Mesendoderm (in vitro differentiated cells): ENCODE measurements at regions not wholly inside any gene's neighbourhood (a gene's known extent, or its start where the extent isn't known, plus 50 kb on each side); places are given as distances from the start of the nearest gene placed in this dataset.

Source experiments
- DNase-seq: peaks from one replicate; pipeline ENCODE4 v3.0.0; 2013
- H2AK5ac ChIP-seq: 2 replicates; pipeline ENCODE4 v1.6.1; 2013; ENCODE audit warnings: low read length, inconsistent platforms
- H2BK120ac ChIP-seq: 2 replicates; pipeline ENCODE4 v1.6.1; 2013; ENCODE audit warnings: low read depth, mild to moderate bottlenecking, low read length, moderate library complexity, mixed read lengths
- H2BK15ac ChIP-seq: replicated peaks from 2 replicates; pipeline ENCODE4 v1.6.1; 2013; ENCODE audit warnings: low read depth, mild to moderate bottlenecking, moderate library complexity
- H2BK5ac ChIP-seq: 2 replicates; pipeline ENCODE4 v1.6.1; 2013; ENCODE audit warnings: low read length, inconsistent platforms
- H3K18ac ChIP-seq: 2 replicates; pipeline ENCODE4 v1.6.1; 2013; ENCODE audit warnings: mild to moderate bottlenecking, low read length, mixed read lengths
- H3K23ac ChIP-seq: one replicate; pipeline ENCODE4 v1.6.1; 2013; ENCODE audit warnings: low read length
- H3K27ac ChIP-seq: 2 replicates; pipeline ENCODE4 v1.5.1; 2013; ENCODE audit warnings: low read depth, mild to moderate bottlenecking, inconsistent platforms, low read length, moderate library complexity
- H3K27me3 ChIP-seq: 2 replicates; pipeline ENCODE4 v1.6.1; 2013; ENCODE audit warnings: low read length, control low read depth, mild to moderate bottlenecking, inconsistent platforms; ENCODE audit not compliant: insufficient read depth, poor library complexity
- H3K36me3 ChIP-seq: 2 replicates; pipeline ENCODE4 v1.6.1; 2013; ENCODE audit warnings: low read length, inconsistent platforms; ENCODE audit not compliant: control insufficient read depth, insufficient read depth
- H3K4ac ChIP-seq: one replicate; pipeline ENCODE4 v1.6.1; 2013; ENCODE audit warnings: low read depth, mild to moderate bottlenecking, low read length, moderate library complexity
- H3K4me1 ChIP-seq: 2 replicates; pipeline ENCODE4 v1.6.1; 2013; ENCODE audit warnings: low read depth, low read length, inconsistent platforms; ENCODE audit not compliant: control insufficient read depth
- H3K4me2 ChIP-seq: 2 replicates; pipeline ENCODE4 v1.6.1; 2013; ENCODE audit warnings: low read length
- H3K4me3 ChIP-seq: 2 replicates; pipeline ENCODE4 v1.5.1; 2013; ENCODE audit warnings: mild to moderate bottlenecking, low read length
- H3K56ac ChIP-seq: one replicate; pipeline ENCODE4 v1.6.1; 2013; ENCODE audit warnings: low read length
- H3K79me1 ChIP-seq: 2 replicates; pipeline ENCODE4 v1.6.1; 2013; ENCODE audit warnings: low read length, inconsistent platforms
- H3K79me2 ChIP-seq: 2 replicates; pipeline ENCODE4 v1.6.1; 2013; ENCODE audit warnings: mild to moderate bottlenecking, low read length; ENCODE audit not compliant: control insufficient read depth, insufficient read depth
- H3K9ac ChIP-seq: 2 replicates; pipeline ENCODE4 v1.6.1; 2013; ENCODE audit warnings: low read length, inconsistent platforms
- H4K5ac ChIP-seq: one replicate; pipeline ENCODE4 v1.6.1; 2013; ENCODE audit warnings: low read length
- H4K8ac ChIP-seq: one replicate; pipeline ENCODE4 v1.6.1; 2013; ENCODE audit warnings: low read depth, mild to moderate bottlenecking, control low read depth, low read length, moderate library complexity
- WGBS: extraction: QIAGEN DNeasy Blood & Tissue Kit; methylation state at CpG from one replicate; pipeline ENCODE4 v1.1.7; 2013; ENCODE audit warnings: low lambda C conversion rate, missing lambda C conversion rate; ENCODE audit not compliant: insufficient coverage; ENCODE audit errors: extremely low coverage; 5-methylcytosine and 5-hydroxymethylcytosine counted together

- H2BK5ac ChIP-seq, result no peak overlapping the region
- DNase-seq, result no peak
- H3K79me2 ChIP-seq, result no peaks in the 10 kb centered on the region
- no peaks in the 10 kb centered on the region for H3K27me3 ChIP-seq
- H3K79me1 ChIP-seq, result no peaks in the 10 kb centered on the region
- no peak overlapping the region for H4K8ac ChIP-seq
- H2BK15ac ChIP-seq, result no peak overlapping the region
- H3K27ac ChIP-seq, result no peak overlapping the region
- peaks cover 2% of the 10 kb centered on the region for H3K4me1 ChIP-seq
- H3K18ac ChIP-seq, result no peak overlapping the region
- no CpG with 5 or more reads among the region's 7 CpGs for WGBS
- no peak overlapping the region for H3K4me3 ChIP-seq
- no peak overlapping the region for H3K23ac ChIP-seq
- no peak overlapping the region for H3K4me2 ChIP-seq
- no peak overlapping the region for H3K56ac ChIP-seq
- H2AK5ac ChIP-seq, result no peak overlapping the region
- H2BK120ac ChIP-seq, result no peak overlapping the region
- no peak overlapping the region for H3K9ac ChIP-seq
- H3K4ac ChIP-seq, result no peak overlapping the region
- H4K5ac ChIP-seq, result no peak overlapping the region
- H3K36me3 ChIP-seq, result no peaks in the 10 kb centered on the region
Measured at GRCh38 chr5:175120412-175120811, 323.6 kb downstream of the DRD1 start.

GRCh38 chr5:175118700-175119309, 325.2 kb downstream of the DRD1 start:
- H3K79me2 ChIP-seq, result no peaks in the 10 kb centered on the region
- H3K56ac ChIP-seq, result no peak overlapping the region
- H3K18ac ChIP-seq, result no peak overlapping the region
- WGBS, result no CpG with 5 or more reads among the region's 3 CpGs
- H4K5ac ChIP-seq, result no peak overlapping the region
- H3K4me1 ChIP-seq, result peaks cover 2% of the 10 kb centered on the region
- H3K4me3 ChIP-seq, result no peak overlapping the region
- no peak overlapping the region for H3K9ac ChIP-seq
- no peak overlapping the region for H2AK5ac ChIP-seq
- no peak overlapping the region for H3K27ac ChIP-seq
- no peak overlapping the region for H2BK120ac ChIP-seq
- no peaks in the 10 kb centered on the region for H3K36me3 ChIP-seq
- no peaks in the 10 kb centered on the region for H3K27me3 ChIP-seq
- no peaks in the 10 kb centered on the region for H3K79me1 ChIP-seq
- H2BK5ac ChIP-seq, result no peak overlapping the region
- DNase-seq, result no peak
- no peak overlapping the region for H3K23ac ChIP-seq
- no peak overlapping the region for H4K8ac ChIP-seq
- H3K4me2 ChIP-seq, result no peak overlapping the region
- H2BK15ac ChIP-seq, result no peak overlapping the region
- H3K4ac ChIP-seq, result no peak overlapping the region

GRCh38 chr5:175116466-175117048, 327.4 kb downstream of the DRD1 start:
- DNase-seq, result no peak
- no peak overlapping the region for H2AK5ac ChIP-seq
- no peak overlapping the region for H3K23ac ChIP-seq
- H3K27ac ChIP-seq, result no peak overlapping the region
- no peak overlapping the region for H2BK120ac ChIP-seq
- H3K4me1 ChIP-seq, result peaks cover 2% of the 10 kb centered on the region
- H3K79me1 ChIP-seq, result no peaks in the 10 kb centered on the region
- no peak overlapping the region for H4K5ac ChIP-seq
- no peak overlapping the region for H3K4me2 ChIP-seq
- no peak overlapping the region for H3K56ac ChIP-seq
- no peaks in the 10 kb centered on the region for H3K36me3 ChIP-seq
- no peak overlapping the region for H2BK5ac ChIP-seq
- no CpG with 5 or more reads among the region's 3 CpGs for WGBS
- H3K4me3 ChIP-seq, result no peak overlapping the region
- H3K79me2 ChIP-seq, result no peaks in the 10 kb centered on the region
- H2BK15ac ChIP-seq, result no peak overlapping the region
- no peak overlapping the region for H3K18ac ChIP-seq
- no peak overlapping the region for H3K4ac ChIP-seq
- H3K27me3 ChIP-seq, result no peaks in the 10 kb centered on the region
- no peak overlapping the region for H3K9ac ChIP-seq
- no peak overlapping the region for H4K8ac ChIP-seq

GRCh38 chr5:175115831-175116230, 328.2 kb downstream of the DRD1 start:
- Histone ChIP-seq H3K27me3 (no peaks in the 10 kb centered on the region), H3K18ac (no peak overlapping the region), H4K5ac (no peak overlapping the region), H3K79me2 (no peaks in the 10 kb centered on the region), H3K4me2 (no peak overlapping the region), H3K23ac (no peak overlapping the region), H3K4me3 (no peak overlapping the region), H3K9ac (no peak overlapping the region), H3K4me1 (peaks cover 2% of the 10 kb centered on the region), H4K8ac (no peak overlapping the region), H3K36me3 (no peaks in the 10 kb centered on the region), H2BK5ac (no peak overlapping the region), H2BK120ac (no peak overlapping the region), H3K56ac (no peak overlapping the region), H2AK5ac (no peak overlapping the region), H3K4ac (no peak overlapping the region), H2BK15ac (no peak overlapping the region), H3K27ac (no peak overlapping the region), H3K79me1 (no peaks in the 10 kb centered on the region)
- DNase-seq, result peak; percentile 45
- WGBS, result no CpG with 5 or more reads among the region's 9 CpGs

- no peak overlapping the region for H3K23ac ChIP-seq
- DNase-seq, result no peak
- peaks cover 2% of the 10 kb centered on the region for H3K4me1 ChIP-seq
- no peaks in the 10 kb centered on the region for H3K79me2 ChIP-seq
- no peak overlapping the region for H2BK15ac ChIP-seq
- H3K36me3 ChIP-seq, result no peaks in the 10 kb centered on the region
- H3K27me3 ChIP-seq, result no peaks in the 10 kb centered on the region
- no peak overlapping the region for H3K4ac ChIP-seq
- H2BK120ac ChIP-seq, result no peak overlapping the region
- no peak overlapping the region for H3K4me3 ChIP-seq
- H4K8ac ChIP-seq, result no peak overlapping the region
- H3K9ac ChIP-seq, result no peak overlapping the region
- no peak overlapping the region for H2BK5ac ChIP-seq
- WGBS, result no CpG with 5 or more reads among the region's 2 CpGs
- no peak overlapping the region for H4K5ac ChIP-seq
- H2AK5ac ChIP-seq, result no peak overlapping the region
- H3K27ac ChIP-seq, result no peak overlapping the region
- no peak overlapping the region for H3K56ac ChIP-seq
- H3K18ac ChIP-seq, result no peak overlapping the region
- no peaks in the 10 kb centered on the region for H3K79me1 ChIP-seq
- no peak overlapping the region for H3K4me2 ChIP-seq
Measured at GRCh38 chr5:175113947-175114346, 330.0 kb downstream of the DRD1 start.
